Neural progenitor cell (in vitro differentiated cells): ENCODE measurements at regions not wholly inside any gene's neighbourhood (a gene's known extent, or its start where the extent isn't known, plus 50 kb on each side); places are given as distances from the start of the nearest gene placed in this dataset.

Source experiments
- CTCF ChIP-seq: fragments of 200-600 bp; sonication (generic); IDR thresholded peaks from 2 replicates; pipeline ENCODE4 v1.5.1; 2017; ENCODE audit warnings: antibody characterized with exemption, mild to moderate bottlenecking
- EZH2 ChIP-seq: fragments of 200-600 bp; sonication (generic); IDR thresholded peaks from 2 replicates; pipeline ENCODE4 v1.6.1; 2017; ENCODE audit warnings: antibody characterized with exemption, mild to moderate bottlenecking, moderate library complexity

GRCh38 chr6:163841326-163841725, 426.8 kb downstream of the QKI start:
- TF ChIP-seq CTCF (no peak), EZH2 (no peak)
